Gastroesophageal sphincter (tissue), 3 donors: ENCODE measurements at regions not wholly inside any gene's neighbourhood (a gene's known extent, or its start where the extent isn't known, plus 50 kb on each side); places are given as distances from the start of the nearest gene placed in this dataset.
"Not testable (repeated sequence)": the region's sequence is repeated elsewhere in the genome, so short reads cannot be mapped to it uniquely, and the experiment has no call there.

Experiments
- POLR2A ChIP-seq, 2 donors: fragments of 450-650 bp; IDR thresholded peaks; one replicate each; pipeline ENCODE4 v1.6.1; 2017; ENCODE audit warnings: antibody characterized with exemption in 2 of 2, mild to moderate bottlenecking in 2 of 2, moderate library complexity in 1 of 2
- POLR2AphosphoS5 ChIP-seq: sonication (generic); formaldehyde crosslinking; IDR thresholded peaks from one replicate; pipeline ENCODE4 v1.6.1; 2017; ENCODE audit warnings: antibody characterized with exemption
- TF ChIP-seq, protein P1 (sequence below), 4 experiments: fragments of 200-600 bp in 2 of 4; fragments of 450-650 bp in 2 of 4; sonication (generic) in 1 of 4; IDR thresholded peaks; one replicate each; pipeline ENCODE4 v1.5.1; 2017 to 2019; ENCODE audit warnings: antibody characterized with exemption in 4 of 4, mild to moderate bottlenecking in 2 of 4, moderate library complexity in 2 of 4

DNA sequence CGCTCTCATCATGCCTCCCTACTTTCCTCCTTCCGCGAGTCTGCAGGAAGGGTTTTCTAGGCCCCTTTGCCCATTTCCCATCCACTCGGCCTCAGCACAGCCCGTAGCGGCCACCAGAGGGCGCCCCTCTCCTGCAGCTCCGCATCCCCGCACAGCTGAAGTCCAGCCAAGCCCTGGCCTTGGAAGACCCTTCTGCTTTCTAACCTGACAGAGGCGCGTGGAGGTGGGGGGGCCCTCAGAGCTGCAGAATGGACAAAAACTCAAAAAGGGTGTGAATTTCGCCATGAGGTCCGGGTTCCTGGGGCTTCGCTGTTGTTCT, 127.2 kb downstream of the GOLGA8T start:
- TF ChIP-seq POLR2AphosphoS5; POLR2A (IDR thresholded peaks at IDR 0.05): not testable (repeated sequence)
- TF ChIP-seq, protein P1, sequence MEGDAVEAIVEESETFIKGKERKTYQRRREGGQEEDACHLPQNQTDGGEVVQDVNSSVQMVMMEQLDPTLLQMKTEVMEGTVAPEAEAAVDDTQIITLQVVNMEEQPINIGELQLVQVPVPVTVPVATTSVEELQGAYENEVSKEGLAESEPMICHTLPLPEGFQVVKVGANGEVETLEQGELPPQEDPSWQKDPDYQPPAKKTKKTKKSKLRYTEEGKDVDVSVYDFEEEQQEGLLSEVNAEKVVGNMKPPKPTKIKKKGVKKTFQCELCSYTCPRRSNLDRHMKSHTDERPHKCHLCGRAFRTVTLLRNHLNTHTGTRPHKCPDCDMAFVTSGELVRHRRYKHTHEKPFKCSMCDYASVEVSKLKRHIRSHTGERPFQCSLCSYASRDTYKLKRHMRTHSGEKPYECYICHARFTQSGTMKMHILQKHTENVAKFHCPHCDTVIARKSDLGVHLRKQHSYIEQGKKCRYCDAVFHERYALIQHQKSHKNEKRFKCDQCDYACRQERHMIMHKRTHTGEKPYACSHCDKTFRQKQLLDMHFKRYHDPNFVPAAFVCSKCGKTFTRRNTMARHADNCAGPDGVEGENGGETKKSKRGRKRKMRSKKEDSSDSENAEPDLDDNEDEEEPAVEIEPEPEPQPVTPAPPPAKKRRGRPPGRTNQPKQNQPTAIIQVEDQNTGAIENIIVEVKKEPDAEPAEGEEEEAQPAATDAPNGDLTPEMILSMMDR (IDR thresholded peaks at IDR 0.05), result not testable (repeated sequence)
